NCI-H345 treated with DMSO at 0.1 percent for 48 hours (cell line): ENCODE measurements at regions not wholly inside any gene's neighbourhood (a gene's known extent, or its start where the extent isn't known, plus 50 kb on each side); places are given as distances from the start of the nearest gene placed in this dataset.

Experiments used
- DNase-seq: peaks from one replicate; lab custom pipeline; 2025; ENCODE audit not compliant: unreplicated experiment; lab: John Stamatoyannopoulos, UW

GRCh38 chr21:41115851-41116250 is 52.1 kb upstream of the BACE2 start:
- DNase-seq, result no peak
